Gastroesophageal sphincter (tissue), 4 donors: ENCODE measurements at regions not wholly inside any gene's neighbourhood (a gene's known extent, or its start where the extent isn't known, plus 50 kb on each side); places are given as distances from the start of the nearest gene placed in this dataset.
"Not testable (repeated sequence)": the region's sequence is repeated elsewhere in the genome, so short reads cannot be mapped to it uniquely, and the experiment has no call there.

Experiments
- ATAC-seq: fragments of 150-250 bp; one replicate; pipeline ENCODE4 v1.9.1; 2016; ENCODE audit warnings: mild to moderate bottlenecking, moderate library complexity
- H3K27ac ChIP-seq, 4 donors: fragments of 200-600 bp; sonication (generic) in 3 of 4; 1 replicate in 3 of 4; 2 replicates in 1 of 4; pipeline ENCODE4 v1.5.1; 2016 to 2019
- H3K27me3 ChIP-seq: fragments of 200-600 bp; sonication (generic); one replicate; pipeline ENCODE4 v1.5.1; 2019
- H3K36me3 ChIP-seq, 2 donors: fragments of 200-600 bp; sonication (generic); one replicate each; pipeline ENCODE4 v1.5.1; 2019; ENCODE audit warnings: control low read depth in 1 of 2
- H3K4me1 ChIP-seq, 3 donors: fragments of 200-600 bp; sonication (generic); 1 replicate in 2 of 3; 2 replicates in 1 of 3; pipeline ENCODE4 v1.5.1; 2016 to 2019; ENCODE audit warnings: control low read depth in 2 of 3
- H3K4me3 ChIP-seq, 2 donors: fragments of 200-600 bp; sonication (generic); one replicate each; pipeline ENCODE4 v1.5.1; 2019; ENCODE audit warnings: mild to moderate bottlenecking in 1 of 2, moderate library complexity in 1 of 2
- H3K9me3 ChIP-seq, 3 donors: fragments of 200-600 bp; sonication (generic); one replicate each; pipeline ENCODE4 v1.5.1; 2017 to 2019; ENCODE audit warnings: control low read depth in 2 of 3
- EP300 ChIP-seq: sonication (generic); formaldehyde crosslinking; IDR thresholded peaks from one replicate; pipeline ENCODE4 v1.6.1; 2017; ENCODE audit warnings: antibody characterized with exemption, mild to moderate bottlenecking
- POLR2A ChIP-seq, 2 donors: fragments of 450-650 bp; IDR thresholded peaks; one replicate each; pipeline ENCODE4 v1.6.1; 2017; ENCODE audit warnings: antibody characterized with exemption in 2 of 2, mild to moderate bottlenecking in 2 of 2, moderate library complexity in 1 of 2
- POLR2AphosphoS5 ChIP-seq: sonication (generic); formaldehyde crosslinking; IDR thresholded peaks from one replicate; pipeline ENCODE4 v1.6.1; 2017; ENCODE audit warnings: antibody characterized with exemption
- WGBS, 2 donors: methylation state at CpG; one replicate each; pipeline ENCODE4 v1.1.5; 2018; ENCODE audit warnings: low coverage in 1 of 2; 5-methylcytosine and 5-hydroxymethylcytosine counted together
- TF ChIP-seq, protein P1 (sequence below), 4 experiments: fragments of 200-600 bp in 2 of 4; fragments of 450-650 bp in 2 of 4; sonication (generic) in 1 of 4; IDR thresholded peaks; one replicate each; pipeline ENCODE4 v1.5.1; 2017 to 2019; ENCODE audit warnings: antibody characterized with exemption in 4 of 4, mild to moderate bottlenecking in 2 of 4, moderate library complexity in 2 of 4

DNA sequence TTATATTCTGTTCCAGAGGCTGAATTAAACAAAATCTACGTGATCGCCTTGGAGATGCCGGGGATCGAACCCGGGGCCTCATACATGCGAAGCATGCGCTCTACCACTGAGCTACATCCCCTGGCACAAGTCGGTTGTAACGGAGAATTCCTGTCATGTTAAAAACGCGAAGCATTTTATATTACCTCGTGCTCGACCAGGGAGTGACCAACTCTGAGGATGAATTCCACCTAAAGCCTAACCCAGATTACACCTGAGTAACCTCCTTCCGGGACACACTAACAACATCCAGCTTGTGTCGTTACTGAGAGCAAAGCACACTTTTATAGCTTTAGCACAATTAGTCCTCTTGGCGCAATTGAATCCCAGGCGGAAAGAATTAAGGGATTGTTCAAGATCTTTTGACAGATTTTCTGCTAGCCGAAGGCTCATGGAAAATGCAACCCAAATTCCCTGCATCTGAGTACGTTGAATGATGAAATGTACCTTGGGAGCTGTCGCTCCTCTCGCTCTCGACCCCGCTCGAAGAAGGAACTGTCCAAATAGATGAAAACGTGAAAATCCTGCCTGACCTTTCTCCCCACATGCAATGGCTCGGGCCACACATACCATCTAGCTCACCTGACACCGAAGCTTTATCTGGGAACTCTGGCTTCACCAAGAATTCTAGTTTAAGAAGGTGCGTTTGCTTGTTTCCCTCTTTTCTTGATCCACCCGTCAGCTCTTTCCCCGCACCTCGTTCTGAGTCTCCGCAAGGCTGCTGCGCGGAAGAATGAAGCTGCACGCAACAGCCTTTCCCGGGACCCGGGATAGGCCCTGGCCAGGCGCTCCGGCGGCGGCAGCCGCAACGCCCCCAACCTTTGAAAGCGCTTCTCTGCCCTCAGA is 148.3 kb downstream of the GPX5 start:
- Histone ChIP-seq H3K27ac (no peak overlapping the region), H3K4me3 (peak overlapping the region in 1 of 2 donors; percentile 13), H3K4me1 (peaks cover 0 to 10% (median 0%) of the 10 kb centered on the region in 3 donors), H3K9me3 (no peaks in the 10 kb centered on the region), H3K36me3 (no peaks in the 10 kb centered on the region), H3K27me3 (peaks cover 84% of the 10 kb centered on the region)
- 2 to 4% methylated on average over 20 to 40 of the region's 44 CpGs for WGBS, 2 donors
- TF ChIP-seq, protein P1, sequence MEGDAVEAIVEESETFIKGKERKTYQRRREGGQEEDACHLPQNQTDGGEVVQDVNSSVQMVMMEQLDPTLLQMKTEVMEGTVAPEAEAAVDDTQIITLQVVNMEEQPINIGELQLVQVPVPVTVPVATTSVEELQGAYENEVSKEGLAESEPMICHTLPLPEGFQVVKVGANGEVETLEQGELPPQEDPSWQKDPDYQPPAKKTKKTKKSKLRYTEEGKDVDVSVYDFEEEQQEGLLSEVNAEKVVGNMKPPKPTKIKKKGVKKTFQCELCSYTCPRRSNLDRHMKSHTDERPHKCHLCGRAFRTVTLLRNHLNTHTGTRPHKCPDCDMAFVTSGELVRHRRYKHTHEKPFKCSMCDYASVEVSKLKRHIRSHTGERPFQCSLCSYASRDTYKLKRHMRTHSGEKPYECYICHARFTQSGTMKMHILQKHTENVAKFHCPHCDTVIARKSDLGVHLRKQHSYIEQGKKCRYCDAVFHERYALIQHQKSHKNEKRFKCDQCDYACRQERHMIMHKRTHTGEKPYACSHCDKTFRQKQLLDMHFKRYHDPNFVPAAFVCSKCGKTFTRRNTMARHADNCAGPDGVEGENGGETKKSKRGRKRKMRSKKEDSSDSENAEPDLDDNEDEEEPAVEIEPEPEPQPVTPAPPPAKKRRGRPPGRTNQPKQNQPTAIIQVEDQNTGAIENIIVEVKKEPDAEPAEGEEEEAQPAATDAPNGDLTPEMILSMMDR (IDR thresholded peaks at IDR 0.05): no peak
- TF ChIP-seq POLR2AphosphoS5 (no peak), EP300 (no peak), POLR2A (IDR thresholded peaks at IDR 0.05) (no peak)
- ATAC-seq: no peak

DNA sequence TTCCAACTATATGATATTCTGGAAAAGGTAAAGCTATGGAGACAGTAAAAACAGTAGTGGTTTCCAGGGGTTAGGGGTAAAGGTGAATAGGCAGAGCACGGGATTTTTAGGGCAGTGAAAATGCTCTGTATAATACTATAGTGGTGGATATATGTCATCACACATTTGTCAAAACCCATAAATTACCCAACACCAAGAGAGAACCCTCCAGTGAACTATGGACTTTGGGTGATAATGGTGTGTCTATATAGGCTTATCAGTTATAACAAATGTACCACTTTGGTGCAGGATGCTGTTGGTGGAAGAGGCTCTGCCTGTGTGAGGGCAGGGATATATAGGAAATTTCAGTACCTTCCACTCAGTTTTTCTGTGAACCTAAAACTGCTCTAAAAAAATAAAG is 149.9 kb downstream of the GPX5 start:
- TF ChIP-seq POLR2A (IDR thresholded peaks at IDR 0.05) (no peak), POLR2AphosphoS5 (no peak), EP300 (no peak)
- TF ChIP-seq, protein P1 (IDR thresholded peaks at IDR 0.05): no peak
- Histone ChIP-seq H3K27ac (no peak overlapping the region), H3K27me3 (peaks cover 76% of the 10 kb centered on the region), H3K36me3 (no peaks in the 10 kb centered on the region), H3K4me1 (peaks cover 0 to 10% (median 0%) of the 10 kb centered on the region in 3 donors), H3K4me3 (no peak overlapping the region), H3K9me3 (no peaks in the 10 kb centered on the region)
- 61 to 80% methylated on average over 1 of the region's 1 CpG for WGBS, 2 donors
- ATAC-seq: no peak

DNA sequence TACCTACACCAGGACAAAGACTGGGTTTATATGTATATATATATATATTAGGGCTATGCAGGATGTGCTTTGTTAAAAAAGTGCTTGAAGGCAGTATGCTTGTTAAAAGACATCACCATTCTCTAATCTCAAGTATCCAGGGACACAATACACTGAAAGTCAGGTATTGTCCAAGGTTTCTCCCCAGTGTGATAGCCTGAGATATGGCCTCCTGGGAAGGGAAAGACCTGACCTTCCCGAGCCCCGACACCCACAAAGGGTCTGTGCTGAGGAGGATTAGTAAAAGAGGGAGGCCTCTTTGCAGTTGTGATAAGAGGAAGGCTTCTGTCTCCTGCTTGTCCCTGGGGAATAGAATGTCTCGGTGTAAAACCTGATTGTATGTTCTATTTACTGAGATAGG is 156.9 kb downstream of the GPX5 start:
- no peak for ATAC-seq
- 31 to 58% methylated on average over 3 of the region's 3 CpGs for WGBS, 2 donors
- Histone ChIP-seq H3K27ac (no peak overlapping the region), H3K27me3 (peaks cover 71% of the 10 kb centered on the region), H3K36me3 (no peaks in the 10 kb centered on the region), H3K4me3 (no peak overlapping the region), H3K9me3 (no peaks in the 10 kb centered on the region), H3K4me1 (peaks cover 0 to 6% (median 0%) of the 10 kb centered on the region in 3 donors)
- TF ChIP-seq POLR2AphosphoS5 (no peak), EP300 (no peak), POLR2A (IDR thresholded peaks at IDR 0.05) (no peak)
- TF ChIP-seq, protein P1 (IDR thresholded peaks at IDR 0.05): no peak

GRCh38 chr6:28682956-28683685 is 157.4 kb downstream of the GPX5 start:
- not testable (repeated sequence) for H3K4me1 ChIP-seq, H3K9me3 ChIP-seq, H3K27ac ChIP-seq, H3K4me3 ChIP-seq, H3K36me3 ChIP-seq, ATAC-seq
- peaks cover 71% of the 10 kb centered on the region for H3K27me3 ChIP-seq
- 64 to 69% methylated on average over 6 to 13 of the region's 16 CpGs for WGBS, 2 donors

GRCh38 chr6:28683945-28684538 is 158.4 kb downstream of the GPX5 start:
- peaks cover 0 to 6% (median 0%) of the 10 kb centered on the region in 3 donors for H3K4me1 ChIP-seq
- peaks cover 78% of the 10 kb centered on the region for H3K27me3 ChIP-seq
- WGBS, 2 donors: 38 to 51% methylated on average over 8 to 9 of the region's 9 CpGs
- ATAC-seq: no peak
- H3K4me3 ChIP-seq: no peak overlapping the region
- H3K27ac ChIP-seq: no peak overlapping the region
- no peak for TF ChIP-seq POLR2A (IDR thresholded peaks at IDR 0.05)
- TF ChIP-seq, protein P1 (IDR thresholded peaks at IDR 0.05): peak in 2 of 4 experiments; percentile 7 to 52
- TF ChIP-seq POLR2AphosphoS5: no peak
- TF ChIP-seq EP300: no peak
- H3K36me3 ChIP-seq: no peaks in the 10 kb centered on the region
- H3K9me3 ChIP-seq: no peaks in the 10 kb centered on the region

- not testable (repeated sequence) for H3K4me1 ChIP-seq, H3K36me3 ChIP-seq, H3K27ac ChIP-seq, H3K9me3 ChIP-seq, H3K4me3 ChIP-seq, ATAC-seq
- H3K27me3 ChIP-seq: peaks cover 71% of the 10 kb centered on the region
- 8 to 31% methylated on average over 2 to 3 of the region's 3 CpGs for WGBS, 2 donors
These were observed 160.3 kb downstream of the GPX5 start for GRCh38 chr6:28685960-28686359.
